ENCODE measurements at regions not wholly inside any gene's neighbourhood (a gene's known extent, or its start where the extent isn't known, plus 50 kb on each side); places are given as distances from the start of the nearest gene placed in this dataset.
"Not testable (repeated sequence)": the region's sequence is repeated elsewhere in the genome, so short reads cannot be mapped to it uniquely, and the experiment has no call there.

- no peak for DNase-seq
Measured at GRCh38 chr10:9339716-9340115, 1285.2 kb downstream of the GATA3 start.

GRCh38 chr10:9342885-9343570, 1288.5 kb downstream of the GATA3 start:
- no peak for DNase-seq

GRCh38 chr10:9347933-9348332, 1293.4 kb downstream of the GATA3 start:
- DNase-seq = not testable (repeated sequence)

GRCh38 chr10:9357471-9357870, 1303.0 kb downstream of the GATA3 start:
- DNase-seq = no peak

GRCh38 chr10:9362721-9363120, 1308.2 kb downstream of the GATA3 start:
- no peak for DNase-seq

- no peak for DNase-seq
Measured at GRCh38 chr10:9379183-9379582, 1324.7 kb downstream of the GATA3 start.

GRCh38 chr10:9381733-9382532, 1327.4 kb downstream of the GATA3 start:
- DNase-seq = no peak

- no peak for DNase-seq
Measured at GRCh38 chr10:9382533-9382866, 1328.0 kb downstream of the GATA3 start.

- DNase-seq = no peak
Measured at GRCh38 chr10:9390516-9390915, 1336.0 kb downstream of the GATA3 start.

- no peak for DNase-seq
Measured at GRCh38 chr10:9399275-9399983, 1344.9 kb downstream of the GATA3 start.

GRCh38 chr10:9402067-9402466, 1347.6 kb downstream of the GATA3 start:
- not testable (repeated sequence) for DNase-seq

GRCh38 chr10:9402507-9403195, 1348.2 kb downstream of the GATA3 start:
- not testable (repeated sequence) for DNase-seq

- DNase-seq = not testable (repeated sequence)
Measured at GRCh38 chr10:9407201-9407600, 1352.7 kb downstream of the GATA3 start.

- no peak for DNase-seq
Measured at GRCh38 chr10:9416331-9416730, 1361.8 kb downstream of the GATA3 start.

- DNase-seq = no peak
Measured at GRCh38 chr10:9419757-9420156, 1365.3 kb downstream of the GATA3 start.

- no peak for DNase-seq
Measured at GRCh38 chr10:9427209-9427608, 1372.7 kb downstream of the GATA3 start.

- DNase-seq = no peak
Measured at GRCh38 chr10:9437131-9437530, 1382.6 kb downstream of the GATA3 start.

- no peak for DNase-seq
Measured at GRCh38 chr10:9443758-9444157, 1389.3 kb downstream of the GATA3 start.

- no peak for DNase-seq
Measured at GRCh38 chr10:9449530-9449929, 1395.0 kb downstream of the GATA3 start.

GRCh38 chr10:9450801-9451200, 1396.3 kb downstream of the GATA3 start:
- DNase-seq = no peak

- no peak for DNase-seq
Measured at GRCh38 chr10:9451211-9451773, 1396.8 kb downstream of the GATA3 start.

GRCh38 chr10:9452056-9452455, 1397.6 kb downstream of the GATA3 start:
- no peak for DNase-seq

GRCh38 chr10:9453871-9454270, 1399.4 kb downstream of the GATA3 start:
- not testable (repeated sequence) for DNase-seq

Measured in COR-L47 (cell line).